HEK293 (cell line): ENCODE measurements at regions not wholly inside any gene's neighbourhood (a gene's known extent, or its start where the extent isn't known, plus 50 kb on each side); places are given as distances from the start of the nearest gene placed in this dataset.

Experiments used
- CTCF ChIA-PET: fragments of 350-600 bp; formaldehyde crosslinking; extraction: SDS; loops from one replicate; lab custom pipeline; 2021; ENCODE audit warnings: antibody characterized with exemption; lab: Yijun Ruan, JAX
- POLR2A ChIA-PET: fragments of 300-600 bp; formaldehyde crosslinking; extraction: SDS; loops from one replicate; lab custom pipeline; 2020; ENCODE audit warnings: antibody characterized with exemption, inconsistent platforms; lab: Yijun Ruan, JAX
- H3K27ac ChIP-seq: fragments of 200-500 bp; sonication (Bioruptor generic); 2 replicates; pipeline ENCODE4 v1.5.1; 2014; ENCODE audit warnings: low read depth, low read length, control low read depth, inconsistent platforms; ENCODE audit errors: extremely low read depth
- H3K36me3 ChIP-seq, 2 experiments: fragments of 200-500 bp in 1 of 2; sonication (Bioruptor generic) in 1 of 2; 1 replicate in 1 of 2; 2 replicates in 1 of 2; pipeline ENCODE4 v1.5.1; 2014 to 2017; ENCODE audit warnings: inconsistent platforms in 2 of 2, low read length in 2 of 2; ENCODE audit not compliant: control insufficient read depth in 2 of 2, insufficient read depth in 1 of 2
- H3K4me1 ChIP-seq: fragments of 200-500 bp; sonication (Bioruptor generic); 2 replicates; pipeline ENCODE4 v1.5.1; 2014; ENCODE audit warnings: mild to moderate bottlenecking, low read length, inconsistent platforms; ENCODE audit not compliant: control insufficient read depth, insufficient read depth
- H3K4me3 ChIP-seq: 2 replicates; pipeline ENCODE4 v1.5.1; 2011; ENCODE audit warnings: low read depth, mild to moderate bottlenecking, control low read depth, low read length, moderate library complexity
- H3K9me3 ChIP-seq: fragments of 200-500 bp; sonication (Bioruptor generic); 2 replicates; pipeline ENCODE4 v1.5.1; 2014; ENCODE audit warnings: low read depth, low read length, inconsistent platforms; ENCODE audit not compliant: control insufficient read depth, insufficient read depth
- GLI2 ChIP-seq: fragments of 450-650 bp; formaldehyde crosslinking; IDR thresholded peaks from 2 replicates; pipeline ENCODE4; 2017; ENCODE audit warnings: missing biosample characterization, missing genetic modification characterization, low read depth, borderline replicate concordance
- OVOL3 ChIP-seq: fragments of 450-650 bp; formaldehyde crosslinking; IDR thresholded peaks from 2 replicates; pipeline ENCODE4 v1.5.1; 2016; ENCODE audit warnings: missing biosample characterization, missing genetic modification characterization
- WT1 ChIP-seq: fragments of 450-650 bp; formaldehyde crosslinking; IDR thresholded peaks from 2 replicates; pipeline ENCODE4 v1.5.1; 2016; ENCODE audit warnings: missing biosample characterization, missing genetic modification characterization
- ZBTB17 ChIP-seq: fragments of 450-650 bp; formaldehyde crosslinking; IDR thresholded peaks from 2 replicates; pipeline ENCODE4 v1.5.1; 2016; ENCODE audit warnings: missing biosample characterization, missing genetic modification characterization
- ZBTB48 ChIP-seq: fragments of 450-650 bp; formaldehyde crosslinking; IDR thresholded peaks from 2 replicates; pipeline ENCODE4 v1.5.1; 2016; ENCODE audit warnings: missing biosample characterization, missing genetic modification characterization
- ZIC2 ChIP-seq: fragments of 450-650 bp; formaldehyde crosslinking; IDR thresholded peaks from 2 replicates; pipeline ENCODE4 v1.5.1; 2016; ENCODE audit warnings: missing biosample characterization, missing genetic modification characterization
- ZNF138 ChIP-seq: fragments of 450-650 bp; formaldehyde crosslinking; IDR thresholded peaks from 2 replicates; pipeline ENCODE4 v1.5.1; 2016; ENCODE audit warnings: missing biosample characterization, missing genetic modification characterization, borderline replicate concordance
- ZNF223 ChIP-seq: fragments of 450-650 bp; formaldehyde crosslinking; IDR thresholded peaks from 2 replicates; pipeline ENCODE4 v1.5.1; 2016; ENCODE audit warnings: missing biosample characterization, missing genetic modification characterization
- ZNF24 ChIP-seq: fragments of 450-650 bp; formaldehyde crosslinking; IDR thresholded peaks from 2 replicates; pipeline ENCODE4 v1.5.1; 2016; ENCODE audit warnings: missing biosample characterization, missing genetic modification characterization
- ZNF335 ChIP-seq: fragments of 450-650 bp; formaldehyde crosslinking; conservative IDR thresholded peaks from 2 replicates; pipeline ENCODE4 v1.5.1; 2016; ENCODE audit warnings: missing biosample characterization, missing genetic modification characterization
- ZNF350 ChIP-seq: fragments of 450-650 bp; formaldehyde crosslinking; IDR thresholded peaks from 2 replicates; pipeline ENCODE4 v1.5.0; 2017; ENCODE audit warnings: missing biosample characterization, mild to moderate bottlenecking, missing genetic modification characterization
- ZNF416 ChIP-seq: fragments of 450-650 bp; formaldehyde crosslinking; IDR thresholded peaks from 2 replicates; pipeline ENCODE4 v1.5.1; 2016; ENCODE audit warnings: missing biosample characterization, missing genetic modification characterization
- ZNF510 ChIP-seq: fragments of 450-650 bp; formaldehyde crosslinking; IDR thresholded peaks from 2 replicates; pipeline ENCODE4 v1.5.1; 2018; ENCODE audit warnings: mild to moderate bottlenecking, missing genetic modification characterization, missing biosample characterization; ENCODE audit not compliant: insufficient replicate concordance
- ZNF544 ChIP-seq: fragments of 450-650 bp; formaldehyde crosslinking; IDR thresholded peaks from 2 replicates; pipeline ENCODE4 v1.5.0; 2017; ENCODE audit warnings: missing biosample characterization, missing genetic modification characterization
- ZNF610 ChIP-seq: fragments of 450-650 bp; formaldehyde crosslinking; IDR thresholded peaks from 2 replicates; pipeline ENCODE4 v1.5.1; 2016; ENCODE audit warnings: missing biosample characterization, missing genetic modification characterization, borderline replicate concordance
- ZNF624 ChIP-seq: fragments of 450-650 bp; formaldehyde crosslinking; IDR thresholded peaks from 2 replicates; pipeline ENCODE4 v1.5.1; 2017; ENCODE audit warnings: missing biosample characterization, missing genetic modification characterization
- ZNF768 ChIP-seq: fragments of 450-650 bp; formaldehyde crosslinking; IDR thresholded peaks from 2 replicates; pipeline ENCODE4 v1.5.1; 2018; ENCODE audit warnings: missing biosample characterization, mild to moderate bottlenecking, missing genetic modification characterization
- TF ChIP-seq, protein P1 (sequence below): fragments of 450-650 bp; IDR thresholded peaks from 2 replicates; pipeline ENCODE4 v1.5.1; 2018; ENCODE audit warnings: missing biosample characterization, mild to moderate bottlenecking, missing genetic modification characterization
- TF ChIP-seq, protein P2 (sequence below): fragments of 450-650 bp; formaldehyde crosslinking; IDR thresholded peaks from 2 replicates; pipeline ENCODE4 v1.5.1; 2016; ENCODE audit warnings: missing biosample characterization, missing genetic modification characterization
- TF ChIP-seq, protein P3 (sequence below): fragments of 450-650 bp; formaldehyde crosslinking; conservative IDR thresholded peaks from 2 replicates; pipeline ENCODE4 v1.5.1; 2016; ENCODE audit warnings: low read depth, missing biosample characterization, missing genetic modification characterization
- TF ChIP-seq, protein P4 (sequence below): fragments of 450-650 bp; formaldehyde crosslinking; IDR thresholded peaks from 2 replicates; pipeline ENCODE4 v1.5.1; 2017; ENCODE audit warnings: missing biosample characterization, mild to moderate bottlenecking, missing genetic modification characterization, moderate library complexity

DNA sequence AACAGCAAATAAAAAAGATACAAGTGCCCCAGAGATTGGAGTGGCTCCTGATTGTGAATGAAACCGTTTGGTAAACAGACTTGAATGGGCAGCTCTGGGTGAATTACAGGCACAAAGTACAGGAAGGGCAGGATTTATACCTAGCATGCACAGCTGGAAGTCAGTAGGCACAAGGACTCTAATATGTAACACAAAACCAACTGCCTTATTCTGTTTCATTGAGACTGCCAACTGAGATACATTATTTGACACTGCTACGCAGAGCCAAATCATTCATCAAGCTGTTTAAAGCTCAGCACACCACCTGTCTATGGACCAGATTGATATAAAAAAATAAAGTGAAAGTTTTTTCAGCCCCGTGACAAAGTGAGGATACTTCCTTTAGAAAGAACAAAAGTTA is 541.2 kb downstream of the NUP35 start (continued):
- TF ChIP-seq, protein P1, sequence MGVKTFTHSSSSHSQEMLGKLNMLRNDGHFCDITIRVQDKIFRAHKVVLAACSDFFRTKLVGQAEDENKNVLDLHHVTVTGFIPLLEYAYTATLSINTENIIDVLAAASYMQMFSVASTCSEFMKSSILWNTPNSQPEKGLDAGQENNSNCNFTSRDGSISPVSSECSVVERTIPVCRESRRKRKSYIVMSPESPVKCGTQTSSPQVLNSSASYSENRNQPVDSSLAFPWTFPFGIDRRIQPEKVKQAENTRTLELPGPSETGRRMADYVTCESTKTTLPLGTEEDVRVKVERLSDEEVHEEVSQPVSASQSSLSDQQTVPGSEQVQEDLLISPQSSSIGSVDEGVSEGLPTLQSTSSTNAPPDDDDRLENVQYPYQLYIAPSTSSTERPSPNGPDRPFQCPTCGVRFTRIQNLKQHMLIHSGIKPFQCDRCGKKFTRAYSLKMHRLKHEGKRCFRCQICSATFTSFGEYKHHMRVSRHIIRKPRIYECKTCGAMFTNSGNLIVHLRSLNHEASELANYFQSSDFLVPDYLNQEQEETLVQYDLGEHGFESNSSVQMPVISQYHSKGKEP, result no peak
- TF ChIP-seq ZNF768 (tag by site-specific recombination) (no peak), ZNF335 (tag by site-specific recombination) (no peak)
- TF ChIP-seq, protein P2, sequence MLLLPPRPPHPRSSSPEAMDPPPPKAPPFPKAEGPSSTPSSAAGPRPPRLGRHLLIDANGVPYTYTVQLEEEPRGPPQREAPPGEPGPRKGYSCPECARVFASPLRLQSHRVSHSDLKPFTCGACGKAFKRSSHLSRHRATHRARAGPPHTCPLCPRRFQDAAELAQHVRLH, result no peak

DNA sequence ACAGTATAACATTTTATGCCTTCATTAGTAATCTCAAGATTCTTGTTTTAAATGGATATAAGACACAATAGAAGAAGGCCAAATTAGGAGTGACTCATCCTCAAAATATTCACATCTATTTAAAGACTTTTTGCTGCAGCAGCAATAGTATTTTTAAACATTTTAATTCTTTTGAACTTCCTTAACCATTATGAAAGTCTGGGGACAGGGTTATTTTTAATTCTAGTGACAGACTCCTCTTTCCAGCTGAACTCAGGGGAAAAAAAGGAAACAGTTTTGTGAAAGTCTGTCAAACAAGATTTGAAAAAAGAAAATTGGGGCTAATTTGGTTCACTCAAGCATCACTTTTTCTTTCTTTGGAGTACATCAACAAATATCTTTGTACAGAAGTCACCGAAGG is 541.8 kb downstream of the NUP35 start:
- Histone ChIP-seq H3K36me3 (no peaks in the 10 kb centered on the region), H3K27ac (no peak overlapping the region), H3K4me1 (no peaks in the 10 kb centered on the region), H3K9me3 (no peaks in the 10 kb centered on the region), H3K4me3 (no peak overlapping the region)
- POLR2A ChIA-PET, result no interaction called here
- CTCF ChIA-PET, result no interaction called here
- TF ChIP-seq ZNF350 (tag by site-specific recombination) (no peak), ZBTB17 (tag by site-specific recombination) (no peak), ZNF24 (tag by site-specific recombination) (no peak), ZNF544 (tag by site-specific recombination) (no peak), ZNF624 (no peak), ZBTB48 (tag by site-specific recombination) (no peak), ZNF610 (tag by site-specific recombination) (no peak), WT1 (tag by site-specific recombination) (no peak), ZIC2 (tag by site-specific recombination) (no peak), ZNF138 (no peak), GLI2 (no peak)
- TF ChIP-seq, protein P3, sequence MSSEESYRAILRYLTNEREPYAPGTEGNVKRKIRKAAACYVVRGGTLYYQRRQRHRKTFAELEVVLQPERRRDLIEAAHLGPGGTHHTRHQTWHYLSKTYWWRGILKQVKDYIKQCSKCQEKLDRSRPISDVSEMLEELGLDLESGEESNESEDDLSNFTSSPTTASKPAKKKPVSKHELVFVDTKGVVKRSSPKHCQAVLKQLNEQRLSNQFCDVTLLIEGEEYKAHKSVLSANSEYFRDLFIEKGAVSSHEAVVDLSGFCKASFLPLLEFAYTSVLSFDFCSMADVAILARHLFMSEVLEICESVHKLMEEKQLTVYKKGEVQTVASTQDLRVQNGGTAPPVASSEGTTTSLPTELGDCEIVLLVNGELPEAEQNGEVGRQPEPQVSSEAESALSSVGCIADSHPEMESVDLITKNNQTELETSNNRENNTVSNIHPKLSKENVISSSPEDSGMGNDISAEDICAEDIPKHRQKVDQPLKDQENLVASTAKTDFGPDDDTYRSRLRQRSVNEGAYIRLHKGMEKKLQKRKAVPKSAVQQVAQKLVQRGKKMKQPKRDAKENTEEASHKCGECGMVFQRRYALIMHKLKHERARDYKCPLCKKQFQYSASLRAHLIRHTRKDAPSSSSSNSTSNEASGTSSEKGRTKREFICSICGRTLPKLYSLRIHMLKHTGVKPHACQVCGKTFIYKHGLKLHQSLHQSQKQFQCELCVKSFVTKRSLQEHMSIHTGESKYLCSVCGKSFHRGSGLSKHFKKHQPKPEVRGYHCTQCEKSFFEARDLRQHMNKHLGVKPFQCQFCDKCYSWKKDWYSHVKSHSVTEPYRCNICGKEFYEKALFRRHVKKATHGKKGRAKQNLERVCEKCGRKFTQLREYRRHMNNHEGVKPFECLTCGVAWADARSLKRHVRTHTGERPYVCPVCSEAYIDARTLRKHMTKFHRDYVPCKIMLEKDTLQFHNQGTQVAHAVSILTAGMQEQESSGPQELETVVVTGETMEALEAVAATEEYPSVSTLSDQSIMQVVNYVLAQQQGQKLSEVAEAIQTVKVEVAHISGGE (tag by site-specific recombination), result no peak

DNA sequence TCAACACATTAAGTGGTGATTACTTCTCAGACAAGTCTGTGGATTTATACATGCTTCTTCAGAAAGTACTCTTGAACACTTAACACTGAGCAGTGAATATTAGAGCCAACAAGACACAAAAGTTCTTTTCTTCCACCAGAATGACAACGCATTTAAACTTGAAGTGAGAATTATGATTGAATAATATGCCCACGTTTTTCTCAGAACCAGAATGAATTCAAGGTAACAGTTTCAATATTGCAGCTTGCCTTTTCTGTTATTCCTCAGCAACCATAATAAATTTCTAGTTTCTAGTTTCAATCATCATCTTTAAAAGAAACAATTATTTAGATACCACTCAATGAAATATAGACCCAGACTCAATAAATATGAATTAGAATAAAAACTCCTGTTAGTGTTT is 547.0 kb downstream of the NUP35 start:
- TF ChIP-seq OVOL3 (tag by site-specific recombination), result no peak
- TF ChIP-seq ZNF223 (tag by site-specific recombination), result no peak
- no peak for TF ChIP-seq ZNF510 (tag by site-specific recombination)
- TF ChIP-seq ZNF416 (tag by site-specific recombination), result no peak
- TF ChIP-seq, protein P4, sequence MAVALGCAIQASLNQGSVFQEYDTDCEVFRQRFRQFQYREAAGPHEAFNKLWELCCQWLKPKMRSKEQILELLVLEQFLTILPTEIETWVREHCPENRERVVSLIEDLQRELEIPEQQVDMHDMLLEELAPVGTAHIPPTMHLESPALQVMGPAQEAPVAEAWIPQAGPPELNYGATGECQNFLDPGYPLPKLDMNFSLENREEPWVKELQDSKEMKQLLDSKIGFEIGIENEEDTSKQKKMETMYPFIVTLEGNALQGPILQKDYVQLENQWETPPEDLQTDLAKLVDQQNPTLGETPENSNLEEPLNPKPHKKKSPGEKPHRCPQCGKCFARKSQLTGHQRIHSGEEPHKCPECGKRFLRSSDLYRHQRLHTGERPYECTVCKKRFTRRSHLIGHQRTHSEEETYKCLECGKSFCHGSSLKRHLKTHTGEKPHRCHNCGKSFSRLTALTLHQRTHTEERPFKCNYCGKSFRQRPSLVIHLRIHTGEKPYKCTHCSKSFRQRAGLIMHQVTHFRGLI, result no peak
- H3K36me3 ChIP-seq, result no peaks in the 10 kb centered on the region
- no peak overlapping the region for H3K4me3 ChIP-seq
- POLR2A ChIA-PET, result no interaction called here
- CTCF ChIA-PET, result no interaction called here
- H3K27ac ChIP-seq, result no peak overlapping the region
- no peaks in the 10 kb centered on the region for H3K9me3 ChIP-seq
- H3K4me1 ChIP-seq, result no peaks in the 10 kb centered on the region
